H9 (cell line): ENCODE measurements at regions not wholly inside any gene's neighbourhood (a gene's known extent, or its start where the extent isn't known, plus 50 kb on each side); places are given as distances from the start of the nearest gene placed in this dataset.

Source experiments
- DNase-seq: peaks from one replicate; pipeline ENCODE4 v3.0.0-alpha.2; 2017
- H2AFZ ChIP-seq: one replicate; pipeline ENCODE4 v1.6.1; 2013; ENCODE audit warnings: mild to moderate bottlenecking, low read length, control low read depth, moderate library complexity
- H2AK5ac ChIP-seq: 2 replicates; pipeline ENCODE4 v1.6.1; 2013; ENCODE audit warnings: low read length, control low read depth, mixed read lengths; ENCODE audit not compliant: insufficient read length
- H2BK120ac ChIP-seq: one replicate; pipeline ENCODE4 v1.6.1; 2013; ENCODE audit warnings: low read depth, mild to moderate bottlenecking, low read length, control low read depth, inconsistent platforms; ENCODE audit not compliant: poor library complexity, severe bottlenecking
- H2BK12ac ChIP-seq: 2 replicates; pipeline ENCODE4 v1.6.1; 2013; ENCODE audit warnings: low read length, control low read depth, mixed read lengths, low read depth; ENCODE audit not compliant: insufficient read length
- H2BK15ac ChIP-seq: 2 replicates; pipeline ENCODE4 v1.6.1; 2013; ENCODE audit warnings: low read depth, low read length, control low read depth
- H2BK20ac ChIP-seq: one replicate; pipeline ENCODE4 v1.6.1; 2013; ENCODE audit warnings: low read depth, mild to moderate bottlenecking, low read length, control low read depth, inconsistent platforms; ENCODE audit not compliant: poor library complexity, severe bottlenecking
- H2BK5ac ChIP-seq: 2 replicates; pipeline ENCODE4 v1.6.1; 2013; ENCODE audit warnings: low read length, control low read depth, mixed read lengths; ENCODE audit not compliant: insufficient read length
- H3K14ac ChIP-seq: 2 replicates; pipeline ENCODE4 v1.6.1; 2013; ENCODE audit warnings: low read length, control low read depth; ENCODE audit not compliant: insufficient read depth
- H3K18ac ChIP-seq: 2 replicates; pipeline ENCODE4 v1.6.1; 2013; ENCODE audit warnings: low read depth, mild to moderate bottlenecking, mixed read lengths, low read length, control low read depth; ENCODE audit not compliant: insufficient read length
- H3K23ac ChIP-seq: 2 replicates; pipeline ENCODE4 v1.6.1; 2013; ENCODE audit warnings: low read length, control low read depth, mixed read lengths, low read depth; ENCODE audit not compliant: insufficient read length
- H3K23me2 ChIP-seq: 2 replicates; pipeline ENCODE4 v1.6.1; 2013; ENCODE audit warnings: low read depth, mild to moderate bottlenecking, mixed read lengths, low read length, control low read depth; ENCODE audit not compliant: insufficient read length, poor library complexity, severe bottlenecking
- H3K27ac ChIP-seq: 2 replicates; pipeline ENCODE4 v1.5.1; 2013; ENCODE audit warnings: low read length, control low read depth, mixed read lengths, low read depth; ENCODE audit not compliant: insufficient read length
- H3K27me3 ChIP-seq: 2 replicates; pipeline ENCODE4 v1.6.1; 2013; ENCODE audit warnings: low read length, control low read depth, inconsistent platforms; ENCODE audit not compliant: insufficient read depth
- H3K4ac ChIP-seq: 2 replicates; pipeline ENCODE4 v1.6.1; 2013; ENCODE audit warnings: low read depth, mild to moderate bottlenecking, control low read depth, inconsistent platforms, low read length, moderate library complexity
- H3K4me1 ChIP-seq: 2 replicates; pipeline ENCODE4 v1.6.1; 2013; ENCODE audit warnings: low read length, control low read depth, inconsistent platforms; ENCODE audit not compliant: insufficient read depth
- H3K4me2 ChIP-seq: 2 replicates; pipeline ENCODE4 v1.6.1; 2013; ENCODE audit warnings: low read length, control low read depth, mixed read lengths; ENCODE audit not compliant: insufficient read length, insufficient read depth
- H3K56ac ChIP-seq: 2 replicates; pipeline ENCODE4 v1.6.1; 2013; ENCODE audit warnings: low read depth, mild to moderate bottlenecking, mixed read lengths, low read length, control low read depth; ENCODE audit not compliant: insufficient read length
- H3K79me1 ChIP-seq: 2 replicates; pipeline ENCODE4 v1.6.1; 2013; ENCODE audit warnings: low read depth, mild to moderate bottlenecking, moderate library complexity, low read length, control low read depth, inconsistent platforms; ENCODE audit not compliant: insufficient read depth, poor library complexity, severe bottlenecking
- H3K79me2 ChIP-seq: 2 replicates; pipeline ENCODE4 v1.6.1; 2013; ENCODE audit warnings: low read length, control low read depth, inconsistent platforms; ENCODE audit not compliant: insufficient read depth
- H3K9ac ChIP-seq: 2 replicates; pipeline ENCODE4 v1.6.1; 2013; ENCODE audit warnings: low read length, control low read depth, mixed read lengths; ENCODE audit not compliant: insufficient read length; ENCODE audit errors: extremely low read depth
- H3K9me3 ChIP-seq: one replicate; pipeline ENCODE4 v1.6.1; 2013; ENCODE audit warnings: low read depth, low read length, inconsistent platforms; ENCODE audit not compliant: control insufficient read depth
- H3T11ph ChIP-seq: one replicate; pipeline ENCODE4 v1.6.1; 2013; ENCODE audit warnings: mild to moderate bottlenecking, low read length, control low read depth, inconsistent platforms
- H4K20me1 ChIP-seq: one replicate; pipeline ENCODE4 v1.6.1; 2013; ENCODE audit not compliant: control insufficient read depth, insufficient read length, insufficient read depth
- H4K5ac ChIP-seq: 2 replicates; pipeline ENCODE4 v1.6.1; 2013; ENCODE audit warnings: low read depth, mild to moderate bottlenecking, mixed read lengths, low read length, control low read depth; ENCODE audit not compliant: insufficient read length
- H4K8ac ChIP-seq: replicated peaks from 2 replicates; pipeline ENCODE4 v1.6.1; 2013; ENCODE audit warnings: low read length, control low read depth, mixed read lengths, low read depth; ENCODE audit not compliant: insufficient read length
- H4K91ac ChIP-seq: 2 replicates; pipeline ENCODE4 v1.6.1; 2013; ENCODE audit warnings: low read depth, mild to moderate bottlenecking, moderate library complexity, mixed read lengths, low read length, control low read depth; ENCODE audit not compliant: insufficient read length
- H3K27ac Mint-ChIP-seq, 3 experiments: 2 replicates in 2 of 3; 3 replicates in 1 of 3; pipeline ENCODE4 v1.8.0; 2020 to 2021; ENCODE audit warnings: mixed read lengths in 3 of 3, mild to moderate bottlenecking in 1 of 3, moderate library complexity in 1 of 3
- H3K27me3 Mint-ChIP-seq: 2 replicates; pipeline ENCODE4 v1.8.0; 2021; ENCODE audit warnings: low read depth, mild to moderate bottlenecking, moderate library complexity, mixed read lengths
- H3K36me3 Mint-ChIP-seq, 3 experiments: 2 replicates in 2 of 3; 3 replicates in 1 of 3; pipeline ENCODE4 v1.8.0; 2020 to 2021; ENCODE audit warnings: low read depth in 3 of 3, mixed read lengths in 3 of 3; ENCODE audit not compliant: insufficient read depth in 1 of 3
- H3K4me1 Mint-ChIP-seq, 2 experiments: 2 replicates each; pipeline ENCODE4 v1.8.0; 2020; ENCODE audit warnings: mixed read lengths in 2 of 2
- H3K4me3 Mint-ChIP-seq, 2 experiments: 2 replicates in 1 of 2; 3 replicates in 1 of 2; pipeline ENCODE4 v1.8.0; 2020 to 2021; ENCODE audit warnings: mild to moderate bottlenecking in 2 of 2, mixed read lengths in 2 of 2, moderate library complexity in 1 of 2
- H3K9me3 Mint-ChIP-seq, 2 experiments: 2 replicates in 1 of 2; 3 replicates in 1 of 2; pipeline ENCODE4 v1.8.0; 2020; ENCODE audit warnings: mild to moderate bottlenecking in 2 of 2, mixed read lengths in 2 of 2, moderate library complexity in 1 of 2
- WGBS: extraction: QIAGEN DNeasy Blood & Tissue Kit; methylation state at CpG from one replicate; pipeline ENCODE4 v1.1.7; 2013; ENCODE audit warnings: missing lambda C conversion rate, low lambda C conversion rate, mixed read lengths; ENCODE audit not compliant: insufficient read length; ENCODE audit errors: extremely low coverage; 5-methylcytosine and 5-hydroxymethylcytosine counted together
- TF ChIP-seq, protein P1 (sequence below): fragments of 200-600 bp; sonication (generic); conservative IDR thresholded peaks from 3 replicates; pipeline ENCODE4 v1.8.0; 2021; ENCODE audit warnings: antibody characterized with exemption, mild to moderate bottlenecking

DNA sequence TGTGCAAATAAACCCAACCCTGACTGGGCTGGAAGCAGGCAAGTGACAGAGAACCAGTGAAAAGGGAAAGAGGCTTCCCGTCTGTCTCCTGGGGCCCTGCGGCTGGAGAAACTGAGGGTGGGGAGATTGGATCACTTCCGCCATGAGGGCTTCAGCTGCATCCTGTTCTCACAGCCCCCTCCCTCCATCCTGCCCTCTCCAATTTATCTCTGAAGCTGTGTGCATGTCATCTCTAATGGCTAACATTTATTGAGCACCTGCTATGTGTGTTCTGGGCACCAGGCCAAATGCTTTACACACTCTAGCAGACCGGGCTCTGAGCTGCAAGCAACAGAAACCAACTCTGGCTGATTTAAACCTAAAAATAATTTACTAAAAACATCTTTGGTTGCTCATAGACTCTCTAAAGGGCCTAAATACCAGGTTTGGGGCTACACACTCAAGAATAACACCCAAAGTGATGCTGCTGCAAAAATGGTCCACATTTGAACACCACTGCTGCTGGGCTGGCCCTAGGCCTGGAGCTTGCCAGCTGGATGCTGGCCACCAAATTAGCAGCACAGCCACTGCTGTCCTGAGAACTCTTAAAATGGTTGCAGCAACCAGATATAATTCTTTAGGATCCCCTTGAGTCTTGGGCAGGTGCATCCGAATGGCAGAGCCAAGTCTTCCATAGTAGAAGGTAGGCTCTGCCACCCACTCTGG is 123.6 kb upstream of the LRFN2 start:
- Histone ChIP-seq H3K56ac (no peak overlapping the region), H2BK120ac (no peak overlapping the region), H3K9ac (no peak overlapping the region), H3K18ac (no peak overlapping the region), H2AFZ (no peak overlapping the region), H4K91ac (no peak overlapping the region), H3K9me3 (peaks cover 3% of the 10 kb centered on the region), H3K23me2 (no peaks in the 10 kb centered on the region), H3T11ph (no peak overlapping the region), H3K4me2 (no peak overlapping the region), H3K27ac (no peak overlapping the region), H2BK12ac (no peak overlapping the region), H4K5ac (no peak overlapping the region), H2BK15ac (no peak overlapping the region), H3K79me2 (no peaks in the 10 kb centered on the region), H2BK5ac (no peak overlapping the region), H3K27me3 (no peaks in the 10 kb centered on the region), H2BK20ac (no peak overlapping the region), H3K4me1 (no peaks in the 10 kb centered on the region; the same call in 1 of the 2 replicates), H3K14ac (no peak overlapping the region), H3K23ac (no peak overlapping the region), H4K8ac (no peak overlapping the region), H3K4ac (no peak overlapping the region), H2AK5ac (no peak overlapping the region), H3K79me1 (no peaks in the 10 kb centered on the region), H4K20me1 (no peaks in the 10 kb centered on the region)
- DNase-seq: no peak
- WGBS: no CpG with 5 or more reads among the region's 5 CpGs
- Mint-ChIP-seq H3K27me3 (peaks cover 16% of the 10 kb centered on the region), H3K4me3 (no peak overlapping the region), H3K9me3 (peaks cover 4 to 9% of the 10 kb centered on the region in 2 experiments; a peak in 4 of 5 replicates), H3K36me3 (peaks cover 0 to 9% (median 8%) of the 10 kb centered on the region in 3 experiments; a peak in 5 of 7 replicates), H3K27ac (no peak overlapping the region), H3K4me1 (peaks cover 8 to 17% of the 10 kb centered on the region in 2 experiments)
- TF ChIP-seq, protein P1, sequence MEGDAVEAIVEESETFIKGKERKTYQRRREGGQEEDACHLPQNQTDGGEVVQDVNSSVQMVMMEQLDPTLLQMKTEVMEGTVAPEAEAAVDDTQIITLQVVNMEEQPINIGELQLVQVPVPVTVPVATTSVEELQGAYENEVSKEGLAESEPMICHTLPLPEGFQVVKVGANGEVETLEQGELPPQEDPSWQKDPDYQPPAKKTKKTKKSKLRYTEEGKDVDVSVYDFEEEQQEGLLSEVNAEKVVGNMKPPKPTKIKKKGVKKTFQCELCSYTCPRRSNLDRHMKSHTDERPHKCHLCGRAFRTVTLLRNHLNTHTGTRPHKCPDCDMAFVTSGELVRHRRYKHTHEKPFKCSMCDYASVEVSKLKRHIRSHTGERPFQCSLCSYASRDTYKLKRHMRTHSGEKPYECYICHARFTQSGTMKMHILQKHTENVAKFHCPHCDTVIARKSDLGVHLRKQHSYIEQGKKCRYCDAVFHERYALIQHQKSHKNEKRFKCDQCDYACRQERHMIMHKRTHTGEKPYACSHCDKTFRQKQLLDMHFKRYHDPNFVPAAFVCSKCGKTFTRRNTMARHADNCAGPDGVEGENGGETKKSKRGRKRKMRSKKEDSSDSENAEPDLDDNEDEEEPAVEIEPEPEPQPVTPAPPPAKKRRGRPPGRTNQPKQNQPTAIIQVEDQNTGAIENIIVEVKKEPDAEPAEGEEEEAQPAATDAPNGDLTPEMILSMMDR: no peak
